Thyroid gland (tissue), 4 donors: ENCODE measurements at regions not wholly inside any gene's neighbourhood (a gene's known extent, or its start where the extent isn't known, plus 50 kb on each side); places are given as distances from the start of the nearest gene placed in this dataset.

Experiments used
- POLR2A ChIP-seq, 2 donors: fragments of 450-650 bp; IDR thresholded peaks; one replicate each; pipeline ENCODE4 v1.6.1; 2017; ENCODE audit warnings: antibody characterized with exemption in 2 of 2, mild to moderate bottlenecking in 2 of 2, moderate library complexity in 1 of 2
- TF ChIP-seq, protein P1 (sequence below), 6 experiments: fragments of 200-600 bp in 3 of 6; fragments of 450-650 bp in 3 of 6; sonication (generic) in 3 of 6; IDR thresholded peaks; one replicate each; pipeline ENCODE4 v1.5.1; 2016 to 2019; ENCODE audit warnings: antibody characterized with exemption in 6 of 6, mild to moderate bottlenecking in 2 of 6, inconsistent platforms in 1 of 6, moderate library complexity in 1 of 6

DNA sequence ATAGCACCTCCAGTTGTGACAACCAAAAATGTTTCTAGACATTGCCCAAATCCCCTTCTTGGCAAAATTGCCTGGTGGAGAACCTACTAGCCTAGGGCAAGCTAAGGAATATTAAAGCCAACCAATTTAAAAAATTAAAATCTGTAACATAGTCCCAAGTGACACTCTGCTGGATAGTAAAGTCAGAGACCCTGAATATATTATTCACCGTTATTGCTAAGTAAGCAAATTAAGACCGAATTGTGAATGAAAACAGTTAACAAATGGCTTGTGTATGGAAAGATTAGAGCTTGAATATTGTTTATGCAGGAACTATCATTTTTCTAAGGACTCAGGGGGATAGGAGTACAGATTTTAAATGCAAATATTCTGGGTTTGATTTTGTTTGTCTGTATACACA lies 208.1 kb downstream of the DMAC1 start:
- TF ChIP-seq, protein P1, sequence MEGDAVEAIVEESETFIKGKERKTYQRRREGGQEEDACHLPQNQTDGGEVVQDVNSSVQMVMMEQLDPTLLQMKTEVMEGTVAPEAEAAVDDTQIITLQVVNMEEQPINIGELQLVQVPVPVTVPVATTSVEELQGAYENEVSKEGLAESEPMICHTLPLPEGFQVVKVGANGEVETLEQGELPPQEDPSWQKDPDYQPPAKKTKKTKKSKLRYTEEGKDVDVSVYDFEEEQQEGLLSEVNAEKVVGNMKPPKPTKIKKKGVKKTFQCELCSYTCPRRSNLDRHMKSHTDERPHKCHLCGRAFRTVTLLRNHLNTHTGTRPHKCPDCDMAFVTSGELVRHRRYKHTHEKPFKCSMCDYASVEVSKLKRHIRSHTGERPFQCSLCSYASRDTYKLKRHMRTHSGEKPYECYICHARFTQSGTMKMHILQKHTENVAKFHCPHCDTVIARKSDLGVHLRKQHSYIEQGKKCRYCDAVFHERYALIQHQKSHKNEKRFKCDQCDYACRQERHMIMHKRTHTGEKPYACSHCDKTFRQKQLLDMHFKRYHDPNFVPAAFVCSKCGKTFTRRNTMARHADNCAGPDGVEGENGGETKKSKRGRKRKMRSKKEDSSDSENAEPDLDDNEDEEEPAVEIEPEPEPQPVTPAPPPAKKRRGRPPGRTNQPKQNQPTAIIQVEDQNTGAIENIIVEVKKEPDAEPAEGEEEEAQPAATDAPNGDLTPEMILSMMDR (IDR thresholded peaks at IDR 0.05) = no peak
- TF ChIP-seq POLR2A (IDR thresholded peaks at IDR 0.05) = no peak
